Endothelial cell of umbilical vein (primary cell): ENCODE measurements at regions not wholly inside any gene's neighbourhood (a gene's known extent, or its start where the extent isn't known, plus 50 kb on each side); places are given as distances from the start of the nearest gene placed in this dataset.

ENCODE experiments used
- EZH2 ChIP-seq: IDR thresholded peaks from 2 replicates; pipeline ENCODE4 v1.6.1; 2012; ENCODE audit warnings: borderline replicate concordance, low read depth, mild to moderate bottlenecking, moderate library complexity, low read length, inconsistent platforms; ENCODE audit not compliant: severe bottlenecking
- FOS ChIP-seq: IDR thresholded peaks from 2 replicates; pipeline ENCODE4 v1.6.1; 2011; ENCODE audit warnings: mild to moderate bottlenecking, low read length, moderate library complexity, borderline replicate concordance; ENCODE audit not compliant: insufficient read depth
- JUN ChIP-seq: IDR thresholded peaks from 2 replicates; pipeline ENCODE4 v1.6.1; 2011; ENCODE audit warnings: borderline replicate concordance, low read depth; ENCODE audit not compliant: insufficient read length, insufficient read depth
- MYC ChIP-seq: IDR thresholded peaks from one replicate; pipeline ENCODE4 v1.6.1; 2011; ENCODE audit warnings: mild to moderate bottlenecking, low read depth, low read length
- POLR2A ChIP-seq: IDR thresholded peaks from 2 replicates; pipeline ENCODE4 v1.6.1; 2012; ENCODE audit warnings: low read depth, mild to moderate bottlenecking, control low read depth, low read length
- POLR2AphosphoS5 ChIP-seq: IDR thresholded peaks from 2 replicates; pipeline ENCODE4 v1.6.1; 2012; ENCODE audit warnings: low read depth, mild to moderate bottlenecking, control low read depth, low read length, moderate library complexity; ENCODE audit not compliant: insufficient read depth
- TF ChIP-seq, protein P1 (sequence below), 2 donors: IDR thresholded peaks; 1 replicate in 1 of 2; 2 replicates in 1 of 2; pipeline ENCODE4 v1.5.1; 2011; ENCODE audit warnings: low read length in 2 of 2, mild to moderate bottlenecking in 2 of 2, moderate library complexity in 2 of 2, control low read depth in 1 of 2, inconsistent platforms in 1 of 2, low read depth in 1 of 2; ENCODE audit not compliant: insufficient read depth in 1 of 2; ENCODE audit errors: extremely low read depth in 1 of 2
- TF ChIP-seq, protein P2 (sequence below): IDR thresholded peaks from 2 replicates; pipeline ENCODE4 v1.6.1; 2011; ENCODE audit not compliant: insufficient read depth, insufficient read length

DNA sequence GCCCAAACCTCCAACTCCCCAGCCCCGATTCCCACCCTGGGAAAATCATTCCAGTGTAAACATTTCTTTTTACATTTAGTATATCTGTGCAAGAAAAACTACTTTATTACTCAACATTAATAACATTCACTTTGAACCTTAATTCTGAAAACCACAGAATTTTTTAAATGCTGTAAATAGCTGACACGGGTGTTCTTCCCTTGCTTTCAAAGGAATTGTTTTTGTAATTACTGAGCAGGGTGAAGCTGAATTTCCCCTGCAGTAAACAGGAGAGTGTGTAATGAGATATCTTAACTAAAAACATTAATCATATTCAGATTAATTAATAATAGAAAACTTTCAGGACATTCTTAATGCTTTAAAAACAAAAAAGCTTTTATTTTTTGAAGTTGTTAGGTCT is 99.3 kb upstream of the CITED2 start:
- TF ChIP-seq, protein P1, sequence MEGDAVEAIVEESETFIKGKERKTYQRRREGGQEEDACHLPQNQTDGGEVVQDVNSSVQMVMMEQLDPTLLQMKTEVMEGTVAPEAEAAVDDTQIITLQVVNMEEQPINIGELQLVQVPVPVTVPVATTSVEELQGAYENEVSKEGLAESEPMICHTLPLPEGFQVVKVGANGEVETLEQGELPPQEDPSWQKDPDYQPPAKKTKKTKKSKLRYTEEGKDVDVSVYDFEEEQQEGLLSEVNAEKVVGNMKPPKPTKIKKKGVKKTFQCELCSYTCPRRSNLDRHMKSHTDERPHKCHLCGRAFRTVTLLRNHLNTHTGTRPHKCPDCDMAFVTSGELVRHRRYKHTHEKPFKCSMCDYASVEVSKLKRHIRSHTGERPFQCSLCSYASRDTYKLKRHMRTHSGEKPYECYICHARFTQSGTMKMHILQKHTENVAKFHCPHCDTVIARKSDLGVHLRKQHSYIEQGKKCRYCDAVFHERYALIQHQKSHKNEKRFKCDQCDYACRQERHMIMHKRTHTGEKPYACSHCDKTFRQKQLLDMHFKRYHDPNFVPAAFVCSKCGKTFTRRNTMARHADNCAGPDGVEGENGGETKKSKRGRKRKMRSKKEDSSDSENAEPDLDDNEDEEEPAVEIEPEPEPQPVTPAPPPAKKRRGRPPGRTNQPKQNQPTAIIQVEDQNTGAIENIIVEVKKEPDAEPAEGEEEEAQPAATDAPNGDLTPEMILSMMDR (IDR thresholded peaks at IDR 0.05; ENCODE audit: extremely low read depth in 1 of 2, insufficient read depth in 1 of 2, low read depth in 1 of 2, low read length in 2 of 2): no peak
- no peak for TF ChIP-seq EZH2
- no peak for TF ChIP-seq POLR2AphosphoS5
- TF ChIP-seq POLR2A: no peak
- no peak for TF ChIP-seq MYC
- TF ChIP-seq, protein P2, sequence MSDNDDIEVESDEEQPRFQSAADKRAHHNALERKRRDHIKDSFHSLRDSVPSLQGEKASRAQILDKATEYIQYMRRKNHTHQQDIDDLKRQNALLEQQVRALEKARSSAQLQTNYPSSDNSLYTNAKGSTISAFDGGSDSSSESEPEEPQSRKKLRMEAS: no peak
- no peak for TF ChIP-seq JUN
- TF ChIP-seq FOS: no peak
